ENCODE measurements at regions not wholly inside any gene's neighbourhood (a gene's known extent, or its start where the extent isn't known, plus 50 kb on each side); places are given as distances from the start of the nearest gene placed in this dataset.

DNA sequence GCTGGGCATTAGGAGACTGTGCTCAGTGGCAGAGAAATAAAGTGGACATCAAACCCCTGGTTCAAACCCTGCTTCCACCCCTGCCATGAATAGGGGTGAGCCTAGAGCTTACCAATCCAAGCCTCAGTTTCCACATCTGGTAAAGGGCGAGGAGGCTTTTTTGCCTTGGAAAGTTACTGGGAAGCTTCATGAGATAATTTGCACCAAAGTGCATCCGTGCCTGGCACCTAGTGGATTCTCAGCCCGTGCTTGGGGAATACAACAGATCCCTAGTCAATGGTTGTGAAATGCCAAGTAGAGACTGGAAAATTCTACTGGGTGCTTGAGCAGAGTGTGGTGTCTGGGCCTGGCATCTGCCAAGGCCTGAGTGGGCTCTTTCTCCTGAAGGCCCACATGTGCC lies 158.7 kb upstream of the ZMIZ1 start:
- TF ChIP-seq, protein P1, sequence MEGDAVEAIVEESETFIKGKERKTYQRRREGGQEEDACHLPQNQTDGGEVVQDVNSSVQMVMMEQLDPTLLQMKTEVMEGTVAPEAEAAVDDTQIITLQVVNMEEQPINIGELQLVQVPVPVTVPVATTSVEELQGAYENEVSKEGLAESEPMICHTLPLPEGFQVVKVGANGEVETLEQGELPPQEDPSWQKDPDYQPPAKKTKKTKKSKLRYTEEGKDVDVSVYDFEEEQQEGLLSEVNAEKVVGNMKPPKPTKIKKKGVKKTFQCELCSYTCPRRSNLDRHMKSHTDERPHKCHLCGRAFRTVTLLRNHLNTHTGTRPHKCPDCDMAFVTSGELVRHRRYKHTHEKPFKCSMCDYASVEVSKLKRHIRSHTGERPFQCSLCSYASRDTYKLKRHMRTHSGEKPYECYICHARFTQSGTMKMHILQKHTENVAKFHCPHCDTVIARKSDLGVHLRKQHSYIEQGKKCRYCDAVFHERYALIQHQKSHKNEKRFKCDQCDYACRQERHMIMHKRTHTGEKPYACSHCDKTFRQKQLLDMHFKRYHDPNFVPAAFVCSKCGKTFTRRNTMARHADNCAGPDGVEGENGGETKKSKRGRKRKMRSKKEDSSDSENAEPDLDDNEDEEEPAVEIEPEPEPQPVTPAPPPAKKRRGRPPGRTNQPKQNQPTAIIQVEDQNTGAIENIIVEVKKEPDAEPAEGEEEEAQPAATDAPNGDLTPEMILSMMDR (IDR thresholded peaks at IDR 0.05) = no peak
- TF ChIP-seq EP300 (IDR thresholded peaks at IDR 0.05) = no peak
- TF ChIP-seq POLR2A (IDR thresholded peaks at IDR 0.05) = no peak
